GM23338 (cell line): ENCODE measurements at regions not wholly inside any gene's neighbourhood (a gene's known extent, or its start where the extent isn't known, plus 50 kb on each side); places are given as distances from the start of the nearest gene placed in this dataset.

ENCODE experiments used
- EZH2 ChIP-seq: fragments of 200-600 bp; sonication (generic); IDR thresholded peaks from one replicate; pipeline ENCODE4 v1.8.0; 2017; ENCODE audit warnings: antibody characterized with exemption, mild to moderate bottlenecking, low read depth; ENCODE audit not compliant: unreplicated experiment
- NANOG ChIP-seq: IDR thresholded peaks from 2 replicates; pipeline ENCODE4 v1.6.1; 2016; ENCODE audit warnings: antibody characterized with exemption, borderline replicate concordance
- POLR2AphosphoS5 ChIP-seq: IDR thresholded peaks from 2 replicates; pipeline ENCODE4 v1.6.1; 2016; ENCODE audit warnings: antibody characterized with exemption, low read depth
- ZNF114 ChIP-seq: fragments of 250-450 bp; sonication (Bioruptor Pico); IDR thresholded peaks from 2 replicates; pipeline ENCODE4 v1.5.0; 2020; ENCODE audit warnings: mild to moderate bottlenecking, moderate library complexity
- TF ChIP-seq, protein P1 (sequence below): IDR thresholded peaks from 2 replicates; pipeline ENCODE4 v1.6.1; 2016; ENCODE audit warnings: antibody characterized with exemption
- TF ChIP-seq, protein P2 (sequence below): fragments of 250-450 bp; sonication (Bioruptor Pico); IDR thresholded peaks from 2 replicates; pipeline ENCODE4 v1.5.0; 2020; ENCODE audit warnings: mild to moderate bottlenecking, moderate library complexity
- TF ChIP-seq, protein P3 (sequence below), 2 experiments: fragments of 200-600 bp in 1 of 2; sonication (generic) in 1 of 2; conservative IDR thresholded peaks; 2 replicates each; pipeline versions ENCODE4 v1.5.1 to v1.6.1; 2016 to 2017; ENCODE audit warnings: antibody characterized with exemption in 2 of 2, low read depth in 2 of 2, mild to moderate bottlenecking in 2 of 2, moderate library complexity in 1 of 2

DNA sequence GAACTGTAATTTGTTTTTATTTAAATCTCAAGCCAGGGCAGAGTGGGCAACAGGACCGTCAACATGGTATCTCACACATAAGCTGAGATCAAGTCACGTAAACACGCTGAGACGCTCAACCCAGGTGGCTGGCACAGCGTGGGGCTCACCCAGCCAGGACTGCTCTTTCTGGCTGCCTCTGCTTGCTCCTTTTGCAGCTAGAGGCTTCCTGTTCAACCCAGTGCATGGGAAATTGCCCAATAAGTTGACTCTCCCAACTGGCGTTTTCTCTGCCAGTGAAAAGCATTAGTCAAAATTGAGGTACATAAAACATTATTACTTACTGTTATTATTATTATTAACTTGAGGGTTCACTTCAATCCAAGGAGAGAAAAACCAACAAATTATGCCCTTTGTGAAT, 398.1 kb downstream of the NR2F2 start:
- TF ChIP-seq, protein P1, sequence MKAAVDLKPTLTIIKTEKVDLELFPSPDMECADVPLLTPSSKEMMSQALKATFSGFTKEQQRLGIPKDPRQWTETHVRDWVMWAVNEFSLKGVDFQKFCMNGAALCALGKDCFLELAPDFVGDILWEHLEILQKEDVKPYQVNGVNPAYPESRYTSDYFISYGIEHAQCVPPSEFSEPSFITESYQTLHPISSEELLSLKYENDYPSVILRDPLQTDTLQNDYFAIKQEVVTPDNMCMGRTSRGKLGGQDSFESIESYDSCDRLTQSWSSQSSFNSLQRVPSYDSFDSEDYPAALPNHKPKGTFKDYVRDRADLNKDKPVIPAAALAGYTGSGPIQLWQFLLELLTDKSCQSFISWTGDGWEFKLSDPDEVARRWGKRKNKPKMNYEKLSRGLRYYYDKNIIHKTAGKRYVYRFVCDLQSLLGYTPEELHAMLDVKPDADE, result no peak
- TF ChIP-seq POLR2AphosphoS5, result no peak
- TF ChIP-seq EZH2, result no peak
- TF ChIP-seq, protein P2, sequence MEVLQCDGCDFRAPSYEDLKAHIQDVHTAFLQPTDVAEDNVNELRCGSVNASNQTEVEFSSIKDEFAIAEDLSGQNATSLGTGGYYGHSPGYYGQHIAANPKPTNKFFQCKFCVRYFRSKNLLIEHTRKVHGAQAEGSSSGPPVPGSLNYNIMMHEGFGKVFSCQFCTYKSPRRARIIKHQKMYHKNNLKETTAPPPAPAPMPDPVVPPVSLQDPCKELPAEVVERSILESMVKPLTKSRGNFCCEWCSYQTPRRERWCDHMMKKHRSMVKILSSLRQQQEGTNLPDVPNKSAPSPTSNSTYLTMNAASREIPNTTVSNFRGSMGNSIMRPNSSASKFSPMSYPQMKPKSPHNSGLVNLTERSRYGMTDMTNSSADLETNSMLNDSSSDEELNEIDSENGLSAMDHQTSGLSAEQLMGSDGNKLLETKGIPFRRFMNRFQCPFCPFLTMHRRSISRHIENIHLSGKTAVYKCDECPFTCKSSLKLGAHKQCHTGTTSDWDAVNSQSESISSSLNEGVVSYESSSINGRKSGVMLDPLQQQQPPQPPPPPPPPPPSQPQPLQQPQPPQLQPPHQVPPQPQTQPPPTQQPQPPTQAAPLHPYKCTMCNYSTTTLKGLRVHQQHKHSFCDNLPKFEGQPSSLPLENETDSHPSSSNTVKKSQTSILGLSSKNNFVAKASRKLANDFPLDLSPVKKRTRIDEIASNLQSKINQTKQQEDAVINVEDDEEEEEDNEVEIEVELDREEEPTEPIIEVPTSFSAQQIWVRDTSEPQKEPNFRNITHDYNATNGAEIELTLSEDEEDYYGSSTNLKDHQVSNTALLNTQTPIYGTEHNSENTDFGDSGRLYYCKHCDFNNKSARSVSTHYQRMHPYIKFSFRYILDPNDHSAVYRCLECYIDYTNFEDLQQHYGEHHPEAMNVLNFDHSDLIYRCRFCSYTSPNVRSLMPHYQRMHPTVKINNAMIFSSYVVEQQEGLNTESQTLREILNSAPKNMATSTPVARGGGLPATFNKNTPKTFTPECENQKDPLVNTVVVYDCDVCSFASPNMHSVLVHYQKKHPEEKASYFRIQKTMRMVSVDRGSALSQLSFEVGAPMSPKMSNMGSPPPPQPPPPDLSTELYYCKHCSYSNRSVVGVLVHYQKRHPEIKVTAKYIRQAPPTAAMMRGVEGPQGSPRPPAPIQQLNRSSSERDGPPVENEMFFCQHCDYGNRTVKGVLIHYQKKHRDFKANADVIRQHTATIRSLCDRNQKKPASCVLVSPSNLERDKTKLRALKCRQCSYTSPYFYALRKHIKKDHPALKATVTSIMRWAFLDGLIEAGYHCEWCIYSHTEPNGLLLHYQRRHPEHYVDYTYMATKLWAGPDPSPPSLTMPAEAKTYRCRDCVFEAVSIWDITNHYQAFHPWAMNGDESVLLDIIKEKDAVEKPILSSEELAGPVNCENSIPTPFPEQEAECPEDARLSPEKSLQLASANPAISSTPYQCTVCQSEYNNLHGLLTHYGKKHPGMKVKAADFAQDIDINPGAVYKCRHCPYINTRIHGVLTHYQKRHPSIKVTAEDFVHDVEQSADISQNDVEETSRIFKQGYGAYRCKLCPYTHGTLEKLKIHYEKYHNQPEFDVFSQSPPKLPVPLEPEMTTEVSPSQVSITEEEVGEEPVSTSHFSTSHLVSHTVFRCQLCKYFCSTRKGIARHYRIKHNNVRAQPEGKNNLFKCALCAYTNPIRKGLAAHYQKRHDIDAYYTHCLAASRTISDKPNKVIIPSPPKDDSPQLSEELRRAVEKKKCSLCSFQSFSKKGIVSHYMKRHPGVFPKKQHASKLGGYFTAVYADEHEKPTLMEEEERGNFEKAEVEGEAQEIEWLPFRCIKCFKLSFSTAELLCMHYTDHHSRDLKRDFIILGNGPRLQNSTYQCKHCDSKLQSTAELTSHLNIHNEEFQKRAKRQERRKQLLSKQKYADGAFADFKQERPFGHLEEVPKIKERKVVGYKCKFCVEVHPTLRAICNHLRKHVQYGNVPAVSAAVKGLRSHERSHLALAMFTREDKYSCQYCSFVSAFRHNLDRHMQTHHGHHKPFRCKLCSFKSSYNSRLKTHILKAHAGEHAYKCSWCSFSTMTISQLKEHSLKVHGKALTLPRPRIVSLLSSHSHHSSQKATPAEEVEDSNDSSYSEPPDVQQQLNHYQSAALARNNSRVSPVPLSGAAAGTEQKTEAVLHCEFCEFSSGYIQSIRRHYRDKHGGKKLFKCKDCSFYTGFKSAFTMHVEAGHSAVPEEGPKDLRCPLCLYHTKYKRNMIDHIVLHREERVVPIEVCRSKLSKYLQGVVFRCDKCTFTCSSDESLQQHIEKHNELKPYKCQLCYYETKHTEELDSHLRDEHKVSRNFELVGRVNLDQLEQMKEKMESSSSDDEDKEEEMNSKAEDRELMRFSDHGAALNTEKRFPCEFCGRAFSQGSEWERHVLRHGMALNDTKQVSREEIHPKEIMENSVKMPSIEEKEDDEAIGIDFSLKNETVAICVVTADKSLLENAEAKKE, result no peak
- TF ChIP-seq, protein P3, sequence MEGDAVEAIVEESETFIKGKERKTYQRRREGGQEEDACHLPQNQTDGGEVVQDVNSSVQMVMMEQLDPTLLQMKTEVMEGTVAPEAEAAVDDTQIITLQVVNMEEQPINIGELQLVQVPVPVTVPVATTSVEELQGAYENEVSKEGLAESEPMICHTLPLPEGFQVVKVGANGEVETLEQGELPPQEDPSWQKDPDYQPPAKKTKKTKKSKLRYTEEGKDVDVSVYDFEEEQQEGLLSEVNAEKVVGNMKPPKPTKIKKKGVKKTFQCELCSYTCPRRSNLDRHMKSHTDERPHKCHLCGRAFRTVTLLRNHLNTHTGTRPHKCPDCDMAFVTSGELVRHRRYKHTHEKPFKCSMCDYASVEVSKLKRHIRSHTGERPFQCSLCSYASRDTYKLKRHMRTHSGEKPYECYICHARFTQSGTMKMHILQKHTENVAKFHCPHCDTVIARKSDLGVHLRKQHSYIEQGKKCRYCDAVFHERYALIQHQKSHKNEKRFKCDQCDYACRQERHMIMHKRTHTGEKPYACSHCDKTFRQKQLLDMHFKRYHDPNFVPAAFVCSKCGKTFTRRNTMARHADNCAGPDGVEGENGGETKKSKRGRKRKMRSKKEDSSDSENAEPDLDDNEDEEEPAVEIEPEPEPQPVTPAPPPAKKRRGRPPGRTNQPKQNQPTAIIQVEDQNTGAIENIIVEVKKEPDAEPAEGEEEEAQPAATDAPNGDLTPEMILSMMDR (conservative IDR thresholded peaks at IDR 0.05; ENCODE audit: low read depth in 2 of 2), result no peak
- no peak for TF ChIP-seq NANOG
- TF ChIP-seq ZNF114, result no peak
